HG02870 (cell line): ENCODE measurements at regions not wholly inside any gene's neighbourhood (a gene's known extent, or its start where the extent isn't known, plus 50 kb on each side); places are given as distances from the start of the nearest gene placed in this dataset.
"Not testable (repeated sequence)": the region's sequence is repeated elsewhere in the genome, so short reads cannot be mapped to it uniquely, and the experiment has no call there.

Experiments
- ATAC-seq: cut with Tn5 transposase; IDR thresholded peaks from one replicate; pipeline ENCODE4 v1.9.1; 2021; ENCODE audit warnings: mild to moderate bottlenecking, moderate library complexity; ENCODE audit not compliant: unreplicated experiment

DNA sequence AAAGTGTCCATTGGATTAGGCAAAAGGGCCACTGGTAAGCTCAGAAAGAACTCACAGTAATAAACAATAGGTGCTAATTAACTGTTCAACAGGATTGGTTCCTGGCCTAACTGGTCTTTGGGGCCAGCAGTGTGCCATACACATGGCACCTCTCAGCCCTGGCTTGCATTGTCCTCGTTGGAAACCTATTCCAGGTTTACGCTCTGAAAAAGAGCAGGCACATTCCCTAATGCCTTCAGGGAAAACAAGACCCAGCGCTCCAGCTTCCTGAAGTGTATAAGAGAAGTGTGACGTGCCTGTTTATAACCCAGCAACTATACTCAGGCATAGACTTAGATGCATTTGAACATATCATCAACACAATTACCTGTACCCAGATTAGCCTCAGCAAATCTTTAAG is 51.9 kb upstream of the RBM47 start:
- ATAC-seq, result no peak

GRCh38 chr4:40682290-40683101 is 52.8 kb upstream of the RBM47 start:
- peak; percentile 37 for ATAC-seq

- ATAC-seq, result not testable (repeated sequence)
These were observed 54.0 kb upstream of the RBM47 start for GRCh38 chr4:40683536-40684145.

DNA sequence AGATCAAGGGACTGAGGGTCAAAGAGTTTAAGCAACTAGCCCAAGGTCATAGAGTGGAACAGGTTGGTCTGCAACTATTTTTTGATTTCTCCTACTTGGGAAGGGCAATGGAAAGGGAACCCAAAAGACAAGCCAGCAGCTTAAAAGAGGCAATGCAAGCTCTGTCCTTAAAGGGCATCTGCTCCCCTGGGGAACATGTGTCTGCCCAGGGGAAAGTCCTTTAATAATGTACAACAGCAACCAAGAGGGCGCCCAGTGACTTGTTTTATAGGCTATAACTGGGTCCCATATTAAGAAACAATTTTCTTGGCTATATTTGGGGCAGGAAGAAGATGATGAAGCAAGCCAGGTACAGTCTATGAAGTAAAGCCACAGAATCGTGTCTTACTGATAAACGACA is 54.7 kb upstream of the RBM47 start:
- ATAC-seq, result no peak

- ATAC-seq, result no peak
These were observed 55.6 kb upstream of the RBM47 start for GRCh38 chr4:40685300-40685699.

GRCh38 chr4:40686081-40686913 is 56.6 kb upstream of the RBM47 start:
- no peak for ATAC-seq

- no peak for ATAC-seq
These were observed 58.2 kb upstream of the RBM47 start for GRCh38 chr4:40687676-40688389.

DNA sequence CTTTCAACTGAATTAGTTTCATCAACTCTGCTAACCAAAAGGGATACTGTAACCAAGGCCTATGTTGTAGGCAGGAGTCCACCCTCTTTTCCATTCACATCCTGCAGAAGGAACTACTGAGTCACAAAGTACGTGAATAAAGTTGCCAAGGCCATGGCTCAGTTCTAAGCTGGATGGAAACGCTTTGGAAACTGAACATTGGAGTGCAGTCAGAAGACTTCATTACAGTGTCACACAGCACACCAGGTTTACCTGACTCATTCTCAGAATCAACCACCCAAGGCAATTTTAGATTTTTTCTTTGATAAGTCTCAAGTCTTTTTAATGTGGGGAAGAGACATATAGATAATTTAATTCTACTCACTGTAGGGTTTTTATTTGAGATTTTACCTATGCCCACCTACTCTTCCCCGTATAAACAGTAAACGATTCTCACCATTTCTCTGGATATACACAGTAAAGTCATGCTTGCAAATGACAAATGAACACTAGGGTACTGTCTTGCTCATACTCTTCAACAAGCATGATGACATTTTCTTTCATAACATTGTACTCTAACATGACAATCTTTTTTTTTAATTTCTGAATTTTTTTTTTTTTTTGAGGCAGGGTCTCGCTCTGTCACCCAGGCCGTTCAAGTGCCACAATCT is 58.9 kb upstream of the RBM47 start:
- ATAC-seq, result no peak

GRCh38 chr4:40693946-40694345 is 55.8 kb upstream of the NSUN7 start:
- ATAC-seq, result no peak

GRCh38 chr4:40697476-40697875 is 52.3 kb upstream of the NSUN7 start:
- not testable (repeated sequence) for ATAC-seq

GRCh38 chr4:40698733-40699132 is 51.0 kb upstream of the NSUN7 start:
- no peak for ATAC-seq

GRCh38 chr4:40699648-40700047 is 50.1 kb upstream of the NSUN7 start:
- no peak for ATAC-seq
